ENCODE measurements at regions not wholly inside any gene's neighbourhood (a gene's known extent, or its start where the extent isn't known, plus 50 kb on each side); places are given as distances from the start of the nearest gene placed in this dataset.
"Not testable (repeated sequence)": the region's sequence is repeated elsewhere in the genome, so short reads cannot be mapped to it uniquely, and the experiment has no call there.

GRCh38 chr20:47906348-47906660, 121.0 kb upstream of the SULF2 start (continued):
- no peak for TF ChIP-seq ZNF532 (CRISPR knock-in tag; IDR thresholded peaks at IDR 0.05; ENCODE audit: borderline replicate concordance)
- TF ChIP-seq PRRX2 (CRISPR knock-in tag; IDR thresholded peaks at IDR 0.05), result no peak
- no peak for TF ChIP-seq NR2C2 (CRISPR knock-in tag; IDR thresholded peaks at IDR 0.05)
- TF ChIP-seq ZNF512 (CRISPR knock-in tag; IDR thresholded peaks at IDR 0.05; ENCODE audit: borderline replicate concordance), result no peak
- no peak for TF ChIP-seq SMAD4 (CRISPR knock-in tag; IDR thresholded peaks at IDR 0.05)
- no peak for TF ChIP-seq E2F4 (CRISPR knock-in tag; IDR thresholded peaks at IDR 0.05; ENCODE audit: borderline replicate concordance, low read depth)
- TF ChIP-seq JAZF1 (CRISPR knock-in tag; IDR thresholded peaks at IDR 0.05), result no peak
- TF ChIP-seq ATF6 (CRISPR knock-in tag; IDR thresholded peaks at IDR 0.05), result no peak
- no peak for TF ChIP-seq STAT6 (CRISPR knock-in tag; conservative IDR thresholded peaks at IDR 0.05; ENCODE audit: low read depth)
- TF ChIP-seq ZBTB21 (CRISPR knock-in tag; IDR thresholded peaks at IDR 0.05; ENCODE audit: borderline replicate concordance), result no peak

- POLR2A ChIA-PET, result no interaction called here
- ATAC-seq, result no peak
- no peak overlapping the region for H3K4me3 Mint-ChIP-seq
- CTCF ChIA-PET, result no interaction called here
- H3K9me3 Mint-ChIP-seq, result no peaks in the 10 kb centered on the region
- no peaks in the 10 kb centered on the region for H3K36me3 Mint-ChIP-seq
- DNase-seq (ENCODE audit: low spot score), result no peak
- TF ChIP-seq ZNF671 (CRISPR knock-in tag; IDR thresholded peaks at IDR 0.05), result no peak
- TF ChIP-seq ATF3 (CRISPR knock-in tag; conservative IDR thresholded peaks at IDR 0.05), result no peak
- no peak for TF ChIP-seq MYBL2 (CRISPR knock-in tag; IDR thresholded peaks at IDR 0.05)
- TF ChIP-seq FOXP4 (CRISPR knock-in tag; IDR thresholded peaks at IDR 0.05), result no peak
- no peak overlapping the region for H3K27ac Mint-ChIP-seq
- H3K27me3 Mint-ChIP-seq (ENCODE audit: low read depth), result no peaks in the 10 kb centered on the region
- peaks cover 19% of the 10 kb centered on the region for H3K4me1 Mint-ChIP-seq
Measured at GRCh38 chr20:47905628-47906347, 120.5 kb upstream of the SULF2 start.

- DNase-seq (ENCODE audit: low spot score); H3K4me3 Mint-ChIP-seq; H3K27me3 Mint-ChIP-seq (ENCODE audit: low read depth); H3K27ac Mint-ChIP-seq; ATAC-seq; POLR2A ChIA-PET; H3K9me3 Mint-ChIP-seq; CTCF ChIA-PET; H3K36me3 Mint-ChIP-seq: not testable (repeated sequence)
- peaks cover 13% of the 10 kb centered on the region for H3K4me1 Mint-ChIP-seq
Measured at GRCh38 chr20:47903009-47903408, 117.7 kb upstream of the SULF2 start.

- H3K27me3 Mint-ChIP-seq (ENCODE audit: low read depth); H3K36me3 Mint-ChIP-seq; POLR2A ChIA-PET; H3K4me3 Mint-ChIP-seq; CTCF ChIA-PET; H3K4me1 Mint-ChIP-seq; H3K9me3 Mint-ChIP-seq; DNase-seq (ENCODE audit: low spot score); H3K27ac Mint-ChIP-seq; ATAC-seq: not testable (repeated sequence)
Measured at GRCh38 chr20:47899313-47899712, 114.0 kb upstream of the SULF2 start.
